GM23248 (cell line): ENCODE measurements at regions not wholly inside any gene's neighbourhood (a gene's known extent, or its start where the extent isn't known, plus 50 kb on each side); places are given as distances from the start of the nearest gene placed in this dataset.
A peak's percentile ranks its signal among the peaks of the same experiment; 100 is the strongest.

Experiments used
- DNase-seq: peaks from one replicate; pipeline ENCODE4 v3.0.0-alpha.2; 2015
- H2AFZ ChIP-seq: fragments of 200-600 bp; sonication (generic); 2 replicates; pipeline ENCODE4 v1.6.1; 2016; ENCODE audit warnings: antibody characterized with exemption
- H3F3A ChIP-seq: fragments of 200-600 bp; sonication (generic); 2 replicates; pipeline ENCODE4 v1.6.1; 2016; ENCODE audit warnings: mild to moderate bottlenecking, antibody characterized with exemption, mixed run types; ENCODE audit not compliant: insufficient read depth
- H3K27ac ChIP-seq: fragments of 200-600 bp; sonication (generic); 2 replicates; pipeline ENCODE4 v1.5.1; 2016; ENCODE audit warnings: mild to moderate bottlenecking
- H3K27me3 ChIP-seq: fragments of 200-600 bp; sonication (generic); replicated peaks from 2 replicates; pipeline ENCODE4 v1.6.1; 2016; ENCODE audit warnings: mild to moderate bottlenecking; ENCODE audit not compliant: insufficient read depth
- H3K36me3 ChIP-seq: fragments of 200-600 bp; sonication (generic); 2 replicates; pipeline ENCODE4 v1.6.1; 2016; ENCODE audit warnings: low read depth, mild to moderate bottlenecking
- H3K4me1 ChIP-seq: fragments of 200-600 bp; sonication (generic); 2 replicates; pipeline ENCODE4 v1.6.1; 2016; ENCODE audit warnings: mild to moderate bottlenecking; ENCODE audit not compliant: insufficient read depth
- H3K4me2 ChIP-seq: fragments of 200-600 bp; sonication (generic); one replicate; pipeline ENCODE4 v1.6.1; 2016; ENCODE audit warnings: mild to moderate bottlenecking; ENCODE audit not compliant: unreplicated experiment
- H3K4me3 ChIP-seq: fragments of 200-600 bp; sonication (generic); 2 replicates; pipeline ENCODE4 v1.5.1; 2016; ENCODE audit warnings: mild to moderate bottlenecking
- H3K79me2 ChIP-seq: fragments of 200-600 bp; sonication (generic); 2 replicates; pipeline ENCODE4 v1.6.1; 2016; ENCODE audit warnings: mild to moderate bottlenecking; ENCODE audit not compliant: insufficient read depth
- H3K9ac ChIP-seq: fragments of 200-600 bp; sonication (generic); 2 replicates; pipeline ENCODE4 v1.6.1; 2016; ENCODE audit warnings: mild to moderate bottlenecking
- H3K9me2 ChIP-seq: fragments of 200-600 bp; sonication (generic); 2 replicates; pipeline ENCODE4 v1.6.1; 2016; ENCODE audit warnings: mixed run types, mild to moderate bottlenecking, moderate library complexity; ENCODE audit not compliant: insufficient read depth
- H3K9me3 ChIP-seq: fragments of 200-600 bp; sonication (generic); one replicate; pipeline ENCODE4 v1.6.1; 2017; ENCODE audit warnings: low read depth
- H4K20me1 ChIP-seq: fragments of 200-600 bp; sonication (generic); 2 replicates; pipeline ENCODE4 v1.6.0; 2016; ENCODE audit not compliant: insufficient read depth
- EZH2 ChIP-seq: fragments of 200-600 bp; sonication (generic); IDR thresholded peaks from 2 replicates; pipeline ENCODE4 v1.6.1; 2018; ENCODE audit warnings: antibody characterized with exemption, mild to moderate bottlenecking; ENCODE audit not compliant: insufficient read depth, poor library complexity, severe bottlenecking
- EZH2phosphoT487 ChIP-seq: fragments of 200-600 bp; sonication (generic); IDR thresholded peaks from 2 replicates; pipeline ENCODE4 v1.6.1; 2018; ENCODE audit warnings: antibody characterized with exemption, moderate library complexity, mild to moderate bottlenecking, low read depth; ENCODE audit not compliant: insufficient read depth
- WGBS, 2 experiments: methylation state at CpG; one replicate each; pipeline ENCODE4 v1.1.6; 2015 to 2017; ENCODE audit warnings: low lambda C conversion rate in 2 of 2, low coverage in 1 of 2; ENCODE audit errors: missing lambda C conversion rate in 2 of 2; 5-methylcytosine and 5-hydroxymethylcytosine counted together
- in situ Hi-C: fragments of 300-500 bp; cut with MboI; formaldehyde crosslinking; loops from 2 replicates; pipeline ENCODE4 v1.15.0; 2020

- no peaks in the 10 kb centered on the region for H3K79me2 ChIP-seq
Measured at GRCh38 chr3:72632129-72632528, 216.1 kb downstream of the SHQ1 start.

GRCh38 chr3:72630969-72631344 lies 217.3 kb downstream of the SHQ1 start:
- WGBS, 2 experiments: 50 to 56% methylated on average over 5 of the region's 5 CpGs
- no peaks in the 10 kb centered on the region for H3K79me2 ChIP-seq

More at GRCh38 chr3:72632129-72632528, 216.1 kb downstream of the SHQ1 start:
- Histone ChIP-seq H3K36me3 (no peaks in the 10 kb centered on the region), H3K4me2 (no peak overlapping the region), H3K9me2 (no peaks in the 10 kb centered on the region), H3K27me3 (no peaks in the 10 kb centered on the region; the same call in 1 of the 2 replicates), H3K4me3 (no peak overlapping the region), H3K9me3 (no peaks in the 10 kb centered on the region), H2AFZ (no peak overlapping the region), H3F3A (peaks cover 7% of the 10 kb centered on the region; the same call in 1 of the 2 replicates), H4K20me1 (no peaks in the 10 kb centered on the region), H3K9ac (no peak overlapping the region), H3K4me1 (peaks cover 3% of the 10 kb centered on the region), H3K27ac (no peak overlapping the region)
- 70 to 78% methylated on average over 5 of the region's 5 CpGs for WGBS, 2 experiments
- TF ChIP-seq EZH2: no peak
- DNase-seq: peak; percentile 9
- in situ Hi-C loops: no loop called here

GRCh38 chr3:72630327-72630968 lies 217.8 kb downstream of the SHQ1 start:
- TF ChIP-seq EZH2phosphoT487 (no peak), EZH2 (no peak)
- no peaks in the 10 kb centered on the region for H3K79me2 ChIP-seq
- no peak overlapping the region for H3K4me2 ChIP-seq
- WGBS, 2 experiments: 37 to 40% methylated on average over 8 of the region's 8 CpGs
- H3K9me3 ChIP-seq: no peaks in the 10 kb centered on the region
- no peak overlapping the region for H3K27ac ChIP-seq
- no peaks in the 10 kb centered on the region for H4K20me1 ChIP-seq
- no peak overlapping the region for H2AFZ ChIP-seq
- H3K4me3 ChIP-seq: no peak overlapping the region
- no peak overlapping the region for H3K9ac ChIP-seq
- no peaks in the 10 kb centered on the region for H3K9me2 ChIP-seq
- peaks cover 7% of the 10 kb centered on the region for H3K4me1 ChIP-seq
- H3K27me3 ChIP-seq: no peaks in the 10 kb centered on the region; the same call in 1 of the 2 replicates
- no peaks in the 10 kb centered on the region for H3K36me3 ChIP-seq
- in situ Hi-C loops: no loop called here
- H3F3A ChIP-seq: peaks cover 11% of the 10 kb centered on the region
- no peak for DNase-seq

More at GRCh38 chr3:72630969-72631344, 217.3 kb downstream of the SHQ1 start:
- no peak overlapping the region for H3K27ac ChIP-seq
- peaks cover 4% of the 10 kb centered on the region for H3K4me1 ChIP-seq
- no peaks in the 10 kb centered on the region for H3K9me2 ChIP-seq
- no peak overlapping the region for H2AFZ ChIP-seq
- H3K4me3 ChIP-seq: no peak overlapping the region
- H3K9me3 ChIP-seq: no peaks in the 10 kb centered on the region
- no peaks in the 10 kb centered on the region for H3K36me3 ChIP-seq
- no peaks in the 10 kb centered on the region for H4K20me1 ChIP-seq
- no peaks in the 10 kb centered on the region; the same call in 1 of the 2 replicates for H3K27me3 ChIP-seq
- no peak overlapping the region for H3K4me2 ChIP-seq
- H3F3A ChIP-seq: peaks cover 8% of the 10 kb centered on the region
- TF ChIP-seq EZH2phosphoT487: no peak
- no peak for TF ChIP-seq EZH2
- H3K9ac ChIP-seq: no peak overlapping the region
- no peak for DNase-seq
- in situ Hi-C loops: no loop called here

DNA sequence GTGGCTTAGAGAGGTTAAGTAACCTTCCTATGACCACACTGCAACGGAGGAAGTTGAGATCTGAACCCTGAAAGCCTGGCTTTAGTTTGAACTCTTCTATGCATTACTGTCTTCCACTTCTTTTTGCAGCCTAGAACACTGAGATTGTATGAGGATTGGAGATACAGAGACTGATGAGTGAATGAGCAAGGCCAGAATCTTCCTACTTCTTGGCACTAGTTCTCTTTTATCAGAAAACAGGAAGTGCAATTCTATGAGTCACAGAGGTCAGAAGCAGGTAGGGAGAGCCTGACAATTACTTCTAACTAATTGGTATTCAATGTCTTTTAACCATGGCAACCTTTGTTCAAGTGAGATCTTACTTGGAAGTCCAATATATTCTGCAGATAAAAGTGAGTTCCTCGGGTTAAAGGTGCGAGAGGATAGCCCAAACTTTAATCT lies 219.0 kb downstream of the SHQ1 start:
- TF ChIP-seq EZH2phosphoT487: no peak
- no peak for TF ChIP-seq EZH2
- no peak for DNase-seq
- WGBS, 2 experiments: 88 to 96% methylated on average over 3 of the region's 3 CpGs
- Histone ChIP-seq H3K9ac (no peak overlapping the region), H3K4me2 (no peak overlapping the region), H3K79me2 (no peaks in the 10 kb centered on the region), H3K9me3 (no peaks in the 10 kb centered on the region), H3K4me1 (peaks cover 13% of the 10 kb centered on the region), H2AFZ (no peak overlapping the region), H3K9me2 (no peaks in the 10 kb centered on the region), H3K4me3 (no peak overlapping the region), H3K27me3 (no peaks in the 10 kb centered on the region), H3F3A (peaks cover 18% of the 10 kb centered on the region), H3K36me3 (no peaks in the 10 kb centered on the region), H4K20me1 (no peaks in the 10 kb centered on the region), H3K27ac (no peak overlapping the region)
- in situ Hi-C loops: no loop called here
